ENCODE measurements at regions not wholly inside any gene's neighbourhood (a gene's known extent, or its start where the extent isn't known, plus 50 kb on each side); places are given as distances from the start of the nearest gene placed in this dataset.
"Not testable (repeated sequence)": the region's sequence is repeated elsewhere in the genome, so short reads cannot be mapped to it uniquely, and the experiment has no call there.

DNA sequence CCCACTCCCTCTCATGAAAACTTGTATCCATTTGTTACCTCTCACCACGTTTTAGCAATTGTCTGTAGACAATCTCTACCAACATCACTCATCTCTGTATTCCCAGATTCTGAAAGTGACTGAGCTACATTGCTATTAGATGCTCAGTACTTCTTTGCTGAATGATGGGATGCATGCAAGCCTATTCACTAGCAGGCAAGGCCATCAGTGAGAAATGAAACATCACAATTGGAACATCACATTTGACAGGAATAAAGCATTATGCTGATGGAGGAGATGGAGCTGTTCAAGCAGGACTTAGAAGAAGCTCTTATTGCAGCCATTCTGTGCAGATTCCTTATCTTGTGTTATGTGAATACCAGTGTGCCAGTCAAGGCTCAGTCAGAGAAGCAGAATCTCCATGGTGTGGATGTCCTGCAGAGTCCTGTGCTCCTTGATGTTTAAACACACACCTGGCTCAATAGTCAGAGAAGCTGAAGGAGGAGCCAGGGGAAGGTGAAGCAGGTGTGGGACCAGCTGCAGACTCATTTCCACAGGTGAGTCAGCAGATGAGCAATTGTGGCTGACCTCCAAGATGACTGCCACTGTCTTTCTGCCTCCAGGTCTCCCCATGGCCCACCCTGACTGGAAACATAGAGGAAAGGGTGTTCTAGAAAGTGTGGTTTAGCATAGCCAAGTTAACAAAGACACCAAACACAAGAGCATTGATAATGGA lies 965.5 kb downstream of the GRID1 start:
- peaks cover 5% of the 10 kb centered on the region in 2 donors for H3K9me3 Mint-ChIP-seq
- ATAC-seq, result no peak
- H3K27ac Mint-ChIP-seq, result no peak overlapping the region
- DNase-seq (ENCODE audit: low spot score in 2 of 2), result no peak
- peaks cover 0 to 4% of the 10 kb centered on the region in 2 donors for H3K36me3 Mint-ChIP-seq

DNA sequence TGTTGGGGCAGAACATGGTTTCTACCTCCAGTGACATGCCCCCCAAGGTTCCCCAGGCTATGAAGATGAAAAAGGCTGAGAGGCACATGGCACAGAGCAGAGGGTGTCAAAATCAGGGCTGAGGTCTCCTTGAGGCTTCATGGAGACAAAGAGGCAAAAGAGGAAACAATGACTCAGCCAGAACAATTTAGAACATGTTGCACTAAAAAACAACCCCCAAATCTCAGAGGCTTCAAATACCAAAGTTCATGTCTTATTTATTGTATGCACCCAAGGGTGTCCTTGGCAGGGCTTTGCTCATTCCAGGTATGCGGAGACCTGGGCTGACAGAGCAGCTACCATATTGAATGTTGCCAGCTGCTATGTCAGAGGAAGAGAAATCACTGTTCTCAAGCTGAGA lies 964.1 kb downstream of the GRID1 start:
- H3K36me3 Mint-ChIP-seq, result peaks cover 0 to 4% of the 10 kb centered on the region in 2 donors
- peaks cover 5% of the 10 kb centered on the region in 2 donors for H3K9me3 Mint-ChIP-seq
- H3K27ac Mint-ChIP-seq, result no peak overlapping the region
- DNase-seq (ENCODE audit: low spot score in 2 of 2) (no peak), ATAC-seq (no peak)

DNA sequence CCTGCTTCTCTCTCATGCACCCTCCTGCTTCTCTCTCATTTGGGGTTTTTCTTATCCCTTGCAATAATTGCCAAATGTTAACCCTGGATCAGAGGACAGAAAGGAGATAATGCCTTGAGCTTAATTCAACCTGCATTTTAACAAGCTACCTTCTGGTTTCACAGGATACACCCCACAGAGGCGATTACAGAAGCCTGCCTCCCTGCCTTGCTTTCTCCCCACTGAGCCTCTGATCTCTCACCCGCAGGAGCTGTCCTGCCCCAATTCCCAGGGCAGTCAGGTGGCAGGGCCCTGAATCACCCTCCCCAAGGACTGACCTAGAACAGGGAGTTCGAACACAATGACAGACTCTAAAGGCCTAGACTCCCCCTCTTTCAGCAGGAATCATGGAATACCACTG lies 959.5 kb downstream of the GRID1 start:
- DNase-seq (ENCODE audit: low spot score in 2 of 2), result no peak
- H3K36me3 Mint-ChIP-seq, result peaks cover 0 to 4% of the 10 kb centered on the region in 2 donors
- peaks cover 5 to 10% of the 10 kb centered on the region in 2 donors for H3K9me3 Mint-ChIP-seq
- no peak overlapping the region for H3K27ac Mint-ChIP-seq
- no peak for ATAC-seq

DNA sequence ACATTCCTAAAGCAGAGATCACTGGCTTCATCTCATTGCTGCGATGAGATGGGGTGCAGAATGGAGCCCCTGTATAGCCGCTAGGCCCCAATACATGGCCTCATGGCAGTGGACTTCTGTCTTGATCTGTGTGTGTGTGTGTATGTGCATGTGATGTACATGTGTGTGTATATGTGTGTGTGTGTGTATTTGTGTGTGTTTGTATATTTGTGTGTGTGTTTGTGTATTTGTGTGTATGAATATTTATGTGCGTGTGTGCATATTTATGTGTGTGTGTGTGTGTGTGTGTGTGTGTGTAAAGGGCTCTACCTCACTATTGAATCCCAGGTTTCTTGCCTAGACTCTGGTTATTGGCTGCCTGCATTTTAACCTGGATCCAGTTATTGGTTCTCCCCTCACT lies 958.2 kb downstream of the GRID1 start:
- ATAC-seq (no peak), DNase-seq (ENCODE audit: low spot score in 2 of 2) (no peak)
- peaks cover 0 to 4% of the 10 kb centered on the region in 2 donors for H3K36me3 Mint-ChIP-seq
- no peak overlapping the region for H3K27ac Mint-ChIP-seq
- H3K9me3 Mint-ChIP-seq, result peaks cover 5 to 10% of the 10 kb centered on the region in 2 donors

DNA sequence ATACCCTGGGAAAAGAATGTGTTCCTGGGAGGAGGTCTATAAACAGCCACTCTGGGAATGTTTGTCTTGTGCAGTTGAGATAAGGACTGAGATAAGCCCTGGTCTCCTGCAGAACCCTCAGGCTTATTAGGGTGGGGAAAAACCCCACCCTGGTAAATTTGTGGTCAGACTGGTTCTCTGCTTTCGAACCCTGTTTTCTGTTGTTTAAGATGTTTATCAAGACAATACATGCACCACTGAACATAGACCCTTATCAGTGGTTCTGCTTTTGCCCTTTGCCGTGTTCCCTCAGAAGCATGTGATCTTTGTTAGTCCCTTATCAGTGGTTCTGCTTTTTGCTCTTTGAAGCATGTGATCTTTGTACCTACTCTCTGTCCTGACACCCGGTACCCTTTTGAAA lies 956.0 kb downstream of the GRID1 start:
- H3K9me3 Mint-ChIP-seq, result peaks cover 8 to 10% of the 10 kb centered on the region in 2 donors
- not testable (repeated sequence) for ATAC-seq; H3K36me3 Mint-ChIP-seq; H3K27ac Mint-ChIP-seq; DNase-seq (ENCODE audit: low spot score in 2 of 2)

DNA sequence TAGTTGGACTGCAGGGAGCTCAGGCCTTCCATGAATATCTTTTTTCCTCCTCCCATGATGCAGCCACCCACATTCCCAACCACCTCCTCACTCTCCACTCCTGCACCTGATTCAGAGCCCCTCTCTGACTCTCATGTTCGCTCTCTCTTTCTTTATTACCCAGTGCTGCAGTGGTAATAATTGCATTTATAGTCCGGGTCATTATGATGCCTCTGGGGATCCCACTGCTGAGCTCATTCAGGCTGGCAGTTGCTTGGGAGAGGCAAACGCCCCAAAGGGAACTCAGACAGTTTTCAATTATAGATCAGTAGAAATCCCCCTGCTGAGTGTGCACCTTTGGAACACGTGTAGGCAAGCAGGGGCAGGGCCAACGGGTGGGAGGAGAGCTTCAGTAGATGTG lies 953.0 kb downstream of the GRID1 start:
- Mint-ChIP-seq H3K36me3 (no peaks in the 10 kb centered on the region), H3K27ac (no peak overlapping the region), H3K9me3 (peaks cover 7 to 9% of the 10 kb centered on the region in 2 donors)
- no peak for ATAC-seq
- no peak for DNase-seq (ENCODE audit: low spot score in 2 of 2)

DNA sequence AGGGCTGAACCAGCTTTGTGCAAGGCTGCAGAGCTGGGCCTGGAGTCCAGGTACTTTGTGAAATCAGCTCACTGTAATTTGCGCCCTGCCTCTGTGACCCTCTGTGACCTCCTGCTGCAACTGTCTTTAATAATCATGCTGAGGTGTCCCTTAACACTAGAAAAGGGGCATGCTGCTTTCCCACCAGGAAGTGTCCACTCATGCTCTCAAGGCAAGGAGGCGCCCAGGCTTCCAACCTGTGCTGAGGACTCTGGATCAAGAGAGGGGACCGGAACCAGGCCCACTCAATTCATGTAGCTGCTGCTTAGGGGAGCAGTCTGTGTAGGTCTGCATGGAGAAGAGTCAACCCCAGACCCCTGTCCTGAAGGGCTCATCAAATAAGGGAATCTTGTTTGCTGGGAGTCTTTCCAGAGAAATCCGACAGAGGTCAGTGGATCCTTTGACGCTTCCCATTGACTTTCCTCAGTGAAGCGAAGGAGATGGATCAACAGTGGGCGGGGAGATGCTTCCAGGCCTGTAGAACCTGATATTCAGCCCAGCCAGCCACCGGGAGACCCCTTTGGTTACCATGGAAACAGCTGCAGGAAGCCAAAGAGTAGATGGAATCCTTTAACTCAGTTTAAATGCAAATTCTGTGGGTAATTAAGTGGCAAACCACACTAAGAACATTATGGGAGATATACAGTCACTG lies 945.9 kb downstream of the GRID1 start:
- H3K9me3 Mint-ChIP-seq, result no peaks in the 10 kb centered on the region
- DNase-seq (ENCODE audit: low spot score in 2 of 2) (no peak), ATAC-seq (no peak)
- no peaks in the 10 kb centered on the region for H3K36me3 Mint-ChIP-seq
- H3K27ac Mint-ChIP-seq, result no peak overlapping the region

DNA sequence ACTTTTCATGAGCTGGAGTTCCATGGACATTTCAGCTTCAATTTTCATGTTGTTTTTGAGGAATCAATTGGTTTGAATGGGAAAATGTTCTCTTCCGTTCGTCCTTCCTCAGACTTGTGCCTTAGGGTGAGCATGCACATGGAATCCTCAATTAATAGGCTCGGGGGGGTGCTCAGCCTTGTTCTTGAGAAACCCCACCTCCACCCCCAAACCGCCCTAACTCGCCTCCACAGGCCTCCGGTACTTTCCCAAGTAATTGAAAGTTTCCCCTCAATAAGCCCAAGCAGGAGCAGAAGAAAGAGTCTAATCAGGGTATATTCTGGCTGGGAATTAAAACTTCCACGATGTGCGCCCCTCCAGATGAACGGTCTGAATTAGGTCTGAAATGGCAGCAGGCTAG lies 945.2 kb downstream of the GRID1 start:
- Mint-ChIP-seq H3K9me3 (no peaks in the 10 kb centered on the region), H3K36me3 (no peaks in the 10 kb centered on the region), H3K27ac (no peak overlapping the region)
- no peak for ATAC-seq
- no peak for DNase-seq (ENCODE audit: low spot score in 2 of 2)

DNA sequence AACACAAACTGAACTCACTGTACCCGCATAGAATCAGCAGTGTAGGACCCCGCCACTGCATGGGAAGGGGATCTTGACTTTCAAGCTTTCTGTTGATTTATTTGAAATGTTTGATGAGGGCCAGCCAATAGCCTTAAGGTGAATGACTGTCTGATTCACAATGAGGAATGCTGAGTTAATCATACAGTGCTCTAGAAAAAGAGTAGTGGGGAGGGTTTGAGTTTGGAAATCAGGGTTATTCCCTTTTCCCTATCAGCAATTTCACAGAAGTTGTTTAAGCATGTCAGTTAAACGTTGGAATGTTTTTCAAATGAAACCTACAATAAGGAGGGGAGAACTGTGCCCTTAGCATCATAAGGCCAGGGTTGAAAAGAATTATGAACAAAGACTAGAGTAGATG lies 937.5 kb downstream of the GRID1 start:
- ATAC-seq, result no peak
- no peak for DNase-seq (ENCODE audit: low spot score in 2 of 2)
- Mint-ChIP-seq H3K36me3 (no peaks in the 10 kb centered on the region), H3K9me3 (no peaks in the 10 kb centered on the region), H3K27ac (no peak overlapping the region)

DNA sequence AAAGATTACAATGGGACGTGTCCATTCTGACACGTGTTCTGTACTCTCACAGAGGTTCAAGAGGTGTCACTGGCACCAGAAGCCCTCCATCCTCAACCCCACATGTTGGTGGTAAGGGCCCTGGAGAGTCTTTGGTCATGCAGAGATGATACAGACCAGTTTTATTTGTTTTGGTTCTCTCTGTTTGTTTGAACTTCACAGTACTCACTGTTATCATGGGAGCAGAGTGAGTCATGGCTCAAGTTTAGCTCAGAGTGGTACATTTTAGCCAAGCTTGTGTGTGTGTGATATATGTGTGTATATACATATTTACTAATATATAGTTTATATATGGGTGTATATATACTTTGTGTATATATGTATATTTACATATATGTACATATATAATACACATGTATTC lies 935.6 kb downstream of the GRID1 start:
- Mint-ChIP-seq H3K9me3 (no peaks in the 10 kb centered on the region), H3K27ac (no peak overlapping the region), H3K36me3 (no peaks in the 10 kb centered on the region)
- no peak for ATAC-seq
- no peak for DNase-seq (ENCODE audit: low spot score in 2 of 2)

DNA sequence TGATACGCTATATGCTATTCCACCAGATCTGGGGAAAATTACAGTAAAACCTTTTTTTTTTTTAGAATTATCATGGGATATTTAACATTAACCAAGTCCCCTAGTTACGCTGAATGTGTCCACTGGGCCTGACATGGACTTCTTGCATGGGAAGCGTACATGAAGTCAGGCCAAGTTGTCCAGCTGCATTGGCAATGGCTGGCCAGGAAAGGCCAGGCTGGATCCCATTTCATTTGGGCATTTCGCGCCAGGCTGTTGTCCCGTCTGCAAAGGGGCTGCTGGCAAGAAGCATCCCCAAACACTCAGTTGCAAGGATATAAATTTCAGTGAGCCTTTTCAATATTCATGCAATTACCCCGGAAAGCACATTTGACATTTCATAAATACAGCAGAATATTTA lies 933.3 kb downstream of the GRID1 start:
- no peaks in the 10 kb centered on the region for H3K36me3 Mint-ChIP-seq
- H3K27ac Mint-ChIP-seq, result no peak overlapping the region
- H3K9me3 Mint-ChIP-seq, result no peaks in the 10 kb centered on the region
- DNase-seq (ENCODE audit: low spot score in 2 of 2), result no peak
- ATAC-seq, result no peak

DNA sequence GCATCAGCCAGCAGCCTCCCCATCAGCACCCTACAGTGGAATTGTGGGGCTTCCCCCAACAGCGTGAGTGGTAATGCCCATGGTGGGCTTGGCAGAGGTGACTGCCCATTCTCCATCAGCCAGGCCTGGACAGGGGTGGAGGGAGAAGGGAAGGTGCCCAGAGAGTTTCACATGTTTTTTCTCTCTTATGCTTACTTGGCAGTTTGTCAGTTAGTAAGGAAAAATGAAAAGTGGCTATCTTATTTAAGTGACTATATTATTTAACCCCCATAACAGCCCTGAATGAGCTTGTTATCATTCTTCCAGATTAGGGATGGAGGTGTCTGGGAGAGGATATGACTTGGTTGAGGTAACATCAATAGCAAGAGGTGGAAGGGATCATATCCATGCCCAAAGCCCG lies 921.7 kb downstream of the GRID1 start:
- DNase-seq (ENCODE audit: low spot score in 2 of 2) (no peak), ATAC-seq (no peak)
- no peak overlapping the region for H3K27ac Mint-ChIP-seq
- no peaks in the 10 kb centered on the region for H3K36me3 Mint-ChIP-seq
- H3K9me3 Mint-ChIP-seq, result no peaks in the 10 kb centered on the region

DNA sequence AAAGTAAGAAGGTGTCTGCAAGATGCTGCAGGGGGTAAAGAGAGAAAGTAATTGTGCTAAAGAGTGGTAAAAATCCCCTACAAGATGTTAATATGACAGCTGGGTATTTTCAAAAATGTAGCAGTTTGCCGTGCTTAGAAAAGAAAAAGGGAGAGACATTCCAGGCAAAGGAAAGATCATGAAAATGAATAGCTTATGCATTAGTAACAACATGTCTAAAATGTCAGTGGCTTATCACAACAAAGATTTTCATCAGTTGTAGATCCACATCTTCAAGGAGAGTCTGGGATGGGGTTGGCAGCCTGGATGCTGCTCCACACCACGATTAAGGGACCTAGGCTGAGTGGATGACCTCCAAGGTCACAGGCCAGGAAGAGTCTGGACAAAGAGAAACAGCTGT lies 920.9 kb downstream of the GRID1 start:
- Mint-ChIP-seq H3K36me3 (no peaks in the 10 kb centered on the region), H3K9me3 (no peaks in the 10 kb centered on the region), H3K27ac (no peak overlapping the region)
- no peak for ATAC-seq
- no peak for DNase-seq (ENCODE audit: low spot score in 2 of 2)

DNA sequence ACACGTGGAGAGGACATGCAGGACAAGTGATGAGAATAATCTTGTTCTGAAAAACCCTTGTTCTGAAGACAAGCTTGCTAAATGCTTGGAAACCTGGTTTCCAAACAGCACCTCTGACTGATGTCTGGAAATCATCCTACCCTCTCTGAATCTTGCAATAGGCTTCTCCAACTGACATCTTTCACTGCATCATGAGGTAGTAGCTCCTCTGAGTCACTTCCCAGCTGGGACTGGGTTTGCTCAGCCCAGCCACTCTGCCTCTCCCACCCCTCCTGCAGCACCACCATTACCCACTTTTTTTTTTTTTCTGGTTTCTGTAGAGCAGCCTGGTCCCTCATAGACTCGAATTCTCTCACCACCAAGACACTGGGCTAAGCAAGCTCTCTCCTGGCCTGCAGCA lies 919.8 kb downstream of the GRID1 start:
- Mint-ChIP-seq H3K27ac (no peak overlapping the region), H3K36me3 (no peaks in the 10 kb centered on the region), H3K9me3 (no peaks in the 10 kb centered on the region)
- ATAC-seq, result no peak
- DNase-seq (ENCODE audit: low spot score in 2 of 2), result no peak

DNA sequence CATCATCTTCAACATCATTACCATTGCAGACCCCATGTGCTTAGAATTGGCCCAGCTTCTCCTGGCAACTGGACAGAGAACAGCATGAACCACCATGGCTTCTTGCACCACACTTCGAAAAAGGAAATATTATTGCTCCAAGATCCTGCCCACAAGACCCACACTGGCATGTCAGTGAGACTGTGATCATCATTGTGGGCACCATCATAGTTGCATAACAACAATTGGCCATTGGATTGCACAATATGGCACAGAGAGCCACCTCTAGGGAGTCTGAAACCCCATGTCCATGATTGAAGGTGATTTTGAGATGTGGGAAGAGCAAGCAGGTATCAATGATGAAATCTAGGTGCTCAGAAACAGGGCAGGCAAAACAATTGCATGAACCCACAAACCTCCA lies 918.9 kb downstream of the GRID1 start:
- ATAC-seq (no peak), DNase-seq (ENCODE audit: low spot score in 2 of 2) (no peak)
- no peaks in the 10 kb centered on the region for H3K9me3 Mint-ChIP-seq
- no peaks in the 10 kb centered on the region for H3K36me3 Mint-ChIP-seq
- no peak overlapping the region for H3K27ac Mint-ChIP-seq

DNA sequence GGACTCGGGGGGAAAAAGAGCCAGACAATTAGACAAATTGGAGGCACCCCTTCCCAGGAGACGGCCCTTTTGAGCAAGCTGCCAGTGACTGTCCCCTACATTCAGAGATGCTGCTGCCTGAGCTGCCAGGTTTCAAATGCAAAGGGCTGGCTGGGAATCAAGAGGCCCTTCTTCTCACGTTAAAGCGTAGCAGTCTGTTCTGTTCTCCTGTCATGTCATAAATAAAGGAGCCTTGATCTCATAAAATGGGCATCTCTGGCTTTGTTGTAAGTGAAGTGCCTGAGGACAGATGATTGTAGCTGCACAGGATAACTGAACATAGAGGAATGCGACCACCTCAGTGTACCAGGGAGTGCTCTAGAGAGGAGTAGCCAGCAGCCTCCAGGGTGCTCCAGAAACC lies 917.9 kb downstream of the GRID1 start:
- DNase-seq (ENCODE audit: low spot score in 2 of 2) (no peak), ATAC-seq (no peak)
- no peaks in the 10 kb centered on the region for H3K36me3 Mint-ChIP-seq
- H3K27ac Mint-ChIP-seq, result no peak overlapping the region
- H3K9me3 Mint-ChIP-seq, result no peaks in the 10 kb centered on the region

DNA sequence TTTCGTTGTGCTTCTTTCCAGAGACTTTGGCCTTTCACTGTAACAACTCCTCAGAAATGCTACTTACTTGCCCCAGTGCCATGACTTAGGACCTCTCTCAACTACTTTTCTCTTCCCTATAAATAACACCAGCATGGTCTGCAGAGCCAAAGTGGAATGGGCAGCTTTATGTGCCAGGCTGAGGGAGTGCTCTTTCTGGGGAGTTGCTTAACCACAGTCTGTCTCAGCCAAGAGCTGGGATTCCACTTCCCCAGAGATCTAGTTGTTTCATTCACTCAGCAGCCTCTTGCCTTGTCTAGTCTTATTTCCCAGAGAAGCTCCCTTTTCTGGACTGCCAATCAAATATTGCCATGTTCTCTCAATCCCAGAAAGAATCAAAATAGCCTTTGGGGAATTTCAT lies 912.2 kb downstream of the GRID1 start:
- no peak for ATAC-seq
- DNase-seq (ENCODE audit: low spot score in 2 of 2), result no peak
- no peak overlapping the region for H3K27ac Mint-ChIP-seq
- H3K36me3 Mint-ChIP-seq, result no peaks in the 10 kb centered on the region
- H3K9me3 Mint-ChIP-seq, result no peaks in the 10 kb centered on the region

DNA sequence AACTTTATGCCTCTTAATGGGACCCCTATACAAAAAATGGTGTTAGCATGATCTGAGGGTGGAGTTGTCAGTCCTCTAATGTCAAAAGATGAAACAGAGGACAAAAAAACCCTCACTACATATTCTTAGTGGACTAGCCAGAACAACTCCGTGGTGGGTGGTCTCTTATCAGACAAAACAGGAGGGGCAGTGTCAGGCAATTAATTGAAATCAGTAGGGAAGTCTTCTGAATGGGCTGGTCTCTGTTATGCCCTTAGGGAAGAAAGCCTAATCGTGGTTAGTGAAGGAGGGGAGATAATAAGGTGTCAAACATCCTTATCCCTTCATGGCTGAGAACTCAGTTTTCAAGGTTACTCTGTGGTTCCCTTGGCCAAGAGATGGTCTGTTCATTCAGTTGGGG lies 909.4 kb downstream of the GRID1 start:
- DNase-seq (ENCODE audit: low spot score in 2 of 2), result no peak
- ATAC-seq, result no peak

More for the DNA sequence above, 909.4 kb downstream of the GRID1 start:
- Mint-ChIP-seq H3K36me3 (no peaks in the 10 kb centered on the region), H3K27ac (no peak overlapping the region), H3K9me3 (no peaks in the 10 kb centered on the region)

Data from activated naive CD4-positive, alpha-beta T cell treated with anti-CD3 and anti-CD28 coated beads, Interleukin-2, amount 50 U/mL, for 72 hours (primary cell).